ENCODE measurements at regions not wholly inside any gene's neighbourhood (a gene's known extent, or its start where the extent isn't known, plus 50 kb on each side); places are given as distances from the start of the nearest gene placed in this dataset.

DNA sequence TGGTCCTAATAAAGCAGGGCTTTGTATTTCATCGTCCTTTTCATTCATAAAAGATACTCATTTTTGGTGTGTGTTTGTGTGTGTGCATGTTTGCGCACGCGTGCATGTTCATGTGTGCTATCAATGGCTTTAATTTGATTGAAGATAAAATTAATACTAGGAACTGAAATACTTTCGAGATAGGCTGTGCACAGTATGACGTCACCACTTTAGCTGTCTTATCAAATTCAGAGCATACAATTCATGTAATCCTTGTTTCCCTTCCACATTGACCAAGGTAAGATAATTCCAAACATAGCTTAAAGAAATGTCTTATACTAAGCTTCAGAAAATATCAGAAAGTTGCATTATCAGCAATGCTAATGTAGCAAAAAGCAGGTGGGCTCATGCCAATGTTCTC lies 113.6 kb upstream of the CYYR1 start:
- intact Hi-C loops (cut with DNase I, micrococcal nuclease): no loop called here
- DNase-seq (no peak), ATAC-seq (no peak)
- Mint-ChIP-seq H3K4me1 (peaks cover 6% of the 10 kb centered on the region), H3K36me3 (ENCODE audit: low read depth) (no peaks in the 10 kb centered on the region), H3K9me3 (ENCODE audit: low read depth) (peaks cover 5% of the 10 kb centered on the region), H3K27me3 (peaks cover 5% of the 10 kb centered on the region), H3K27ac (no peak overlapping the region), H3K4me3 (no peak overlapping the region)
- POLR2A ChIA-PET: no interaction called here
- CTCF ChIA-PET: interaction anchor here (0.5 to 1.5 kb wide), 5 partner anchors 11 to 790 kb away, joined by 3 to 4 read pairs (median 3); no protein-coding TSS in a partner anchor

DNA sequence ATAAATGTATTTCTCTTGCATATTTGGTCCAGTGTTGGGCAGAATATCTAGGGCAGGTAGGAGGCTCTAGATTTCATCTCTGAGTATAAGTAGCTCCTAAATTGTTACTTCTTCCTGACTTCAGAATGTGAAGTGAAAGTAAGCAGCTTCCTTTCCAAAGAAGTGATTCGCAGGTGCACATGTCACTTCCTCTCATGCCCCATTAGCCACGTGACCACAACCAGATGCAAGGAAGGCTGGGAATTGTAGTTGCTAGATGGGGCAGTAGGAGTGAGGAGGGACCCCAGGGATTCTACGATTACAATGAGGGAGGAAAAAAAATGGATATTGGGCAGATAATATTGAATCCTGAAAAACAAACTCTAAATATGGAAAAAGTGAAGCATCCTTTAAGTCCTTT lies 113.2 kb upstream of the CYYR1 start:
- Mint-ChIP-seq H3K36me3 (ENCODE audit: low read depth) (no peaks in the 10 kb centered on the region), H3K4me3 (no peak overlapping the region), H3K9me3 (ENCODE audit: low read depth) (peaks cover 5% of the 10 kb centered on the region), H3K27ac (no peak overlapping the region), H3K4me1 (peaks cover 6% of the 10 kb centered on the region), H3K27me3 (peaks cover 5% of the 10 kb centered on the region)
- DNase-seq (peak; percentile 53), ATAC-seq (peak; percentile 89)
- ChIA-PET POLR2A (interaction anchor here (0.6 kb wide), 1 partner anchor 198 kb away, joined by 5 read pairs; no protein-coding TSS in a partner anchor), CTCF (interaction anchor here (0.5 to 1.5 kb wide), 4 partner anchors 32 to 790 kb away, joined by 3 to 4 read pairs (median 4); no protein-coding TSS in a partner anchor)
- intact Hi-C loops (cut with DNase I, micrococcal nuclease): no loop called here

DNA sequence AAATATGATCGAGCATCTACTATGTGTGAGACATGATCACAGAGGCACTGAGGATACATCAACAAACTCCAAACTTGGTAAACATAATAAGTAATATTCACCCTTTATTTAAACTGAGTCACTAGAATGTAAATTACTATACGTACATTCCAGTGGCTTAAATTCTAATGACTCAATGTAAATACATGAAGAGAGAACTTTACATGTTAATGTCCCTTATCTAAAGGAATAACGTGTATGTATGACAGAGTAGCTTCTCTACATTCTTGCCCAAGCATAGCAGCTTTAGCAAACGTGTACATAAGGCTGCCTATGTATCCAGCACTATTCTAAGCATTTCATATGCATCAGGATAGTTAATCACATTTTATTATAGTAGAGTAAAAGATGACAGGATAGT lies 111.8 kb upstream of the CYYR1 start:
- peaks cover 5% of the 10 kb centered on the region for H3K9me3 Mint-ChIP-seq (ENCODE audit: low read depth)
- intact Hi-C loops (cut with DNase I, micrococcal nuclease): no loop called here
- no peak overlapping the region for H3K4me3 Mint-ChIP-seq
- DNase-seq (no peak), ATAC-seq (no peak)
- H3K27ac Mint-ChIP-seq: no peak overlapping the region
- CTCF ChIA-PET: no interaction called here
- POLR2A ChIA-PET: no interaction called here
- no peaks in the 10 kb centered on the region for H3K36me3 Mint-ChIP-seq (ENCODE audit: low read depth)
- peaks cover 6% of the 10 kb centered on the region for H3K4me1 Mint-ChIP-seq
- peaks cover 5% of the 10 kb centered on the region for H3K27me3 Mint-ChIP-seq

DNA sequence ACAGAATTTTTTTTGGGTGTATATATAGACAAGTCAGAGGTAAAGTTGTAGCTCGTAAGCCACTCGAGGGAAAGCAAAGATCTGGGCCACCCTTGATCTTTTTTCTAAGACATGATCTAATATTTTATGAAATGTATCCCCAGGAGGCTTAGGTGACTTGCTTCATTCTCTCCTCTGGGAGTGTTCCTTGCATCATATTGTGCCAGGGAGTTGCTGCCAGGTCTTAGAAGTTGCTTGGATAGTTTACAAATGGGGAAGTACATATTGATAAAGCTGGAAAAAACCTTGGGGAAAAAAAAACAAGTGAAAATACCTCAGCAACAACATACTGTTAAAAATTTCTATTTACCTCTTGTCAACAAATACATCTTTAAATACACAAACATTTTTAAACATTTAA lies 110.9 kb upstream of the CYYR1 start:
- peaks cover 6% of the 10 kb centered on the region for H3K4me1 Mint-ChIP-seq
- intact Hi-C loops (cut with DNase I, micrococcal nuclease): no loop called here
- ATAC-seq: no peak

DNA sequence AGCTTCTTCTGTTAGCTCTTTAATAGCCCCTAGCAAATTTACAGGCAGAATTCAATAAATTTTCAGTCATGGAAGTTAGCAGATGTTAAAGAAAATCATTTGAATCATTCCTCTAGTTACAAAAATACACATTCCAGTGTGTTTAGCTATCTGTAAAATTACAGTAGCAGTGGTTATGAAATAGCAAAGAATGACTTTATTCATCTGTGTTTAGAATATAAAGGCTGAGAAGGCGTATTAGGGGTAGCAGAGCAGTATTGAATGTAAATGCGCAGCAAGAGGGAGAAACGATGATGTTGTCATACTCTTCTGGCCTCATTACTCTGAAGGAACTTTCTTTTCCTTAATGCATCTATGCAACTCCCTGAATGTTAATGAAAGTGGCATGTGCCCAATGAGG lies 106.2 kb upstream of the CYYR1 start:
- no peak for ATAC-seq
- ChIA-PET CTCF (interaction anchor here (1.4 kb wide), 1 partner anchor 34 kb away, joined by 4 read pairs; no protein-coding TSS in a partner anchor), POLR2A (no interaction called here)
- H3K36me3 Mint-ChIP-seq (ENCODE audit: low read depth): no peaks in the 10 kb centered on the region
- no peak overlapping the region for H3K27ac Mint-ChIP-seq
- intact Hi-C loops (cut with DNase I, micrococcal nuclease): no loop called here
- H3K4me3 Mint-ChIP-seq: no peak overlapping the region
- H3K27me3 Mint-ChIP-seq: peaks cover 4% of the 10 kb centered on the region
- no peak for DNase-seq
- no peaks in the 10 kb centered on the region for H3K9me3 Mint-ChIP-seq (ENCODE audit: low read depth)
- no peaks in the 10 kb centered on the region for H3K4me1 Mint-ChIP-seq

More for the DNA sequence above, 110.9 kb upstream of the CYYR1 start:
- no peak for DNase-seq
- Mint-ChIP-seq H3K4me3 (no peak overlapping the region), H3K36me3 (ENCODE audit: low read depth) (no peaks in the 10 kb centered on the region), H3K27me3 (peaks cover 5% of the 10 kb centered on the region), H3K27ac (no peak overlapping the region), H3K9me3 (ENCODE audit: low read depth) (peaks cover 5% of the 10 kb centered on the region)
- ChIA-PET CTCF (no interaction called here), POLR2A (no interaction called here)

DNA sequence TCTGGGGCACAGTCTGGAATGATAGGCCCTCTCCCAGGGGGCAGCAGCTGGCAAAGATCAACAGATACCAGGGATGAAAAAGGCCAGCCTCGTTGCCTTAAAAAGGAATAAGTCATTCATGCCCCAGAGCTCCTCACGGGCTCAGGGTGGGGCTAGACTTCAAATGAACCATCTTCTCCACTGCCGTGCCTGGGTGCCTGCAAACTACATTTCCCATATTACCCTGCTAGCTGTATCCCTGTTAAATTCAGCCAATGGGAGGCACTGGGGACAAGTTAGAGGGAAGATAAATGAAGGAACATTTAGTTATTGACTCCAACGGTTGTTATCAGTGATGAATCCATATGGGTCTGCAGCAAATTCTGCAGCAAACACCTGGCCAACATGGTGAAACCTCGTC lies 101.2 kb upstream of the CYYR1 start:
- ATAC-seq (no peak), DNase-seq (no peak)
- no peaks in the 10 kb centered on the region for H3K4me1 Mint-ChIP-seq
- H3K36me3 Mint-ChIP-seq (ENCODE audit: low read depth): no peaks in the 10 kb centered on the region
- intact Hi-C loops (cut with DNase I, micrococcal nuclease): no loop called here
- peaks cover 2% of the 10 kb centered on the region for H3K27me3 Mint-ChIP-seq
- CTCF ChIA-PET: interaction anchor here (0.6 kb wide), 1 partner anchor 26 kb away, joined by 3 read pairs; no protein-coding TSS in a partner anchor
- H3K4me3 Mint-ChIP-seq: no peak overlapping the region
- POLR2A ChIA-PET: interaction anchor here (0.7 kb wide), 1 partner anchor 77 kb away, joined by 3 read pairs; no protein-coding TSS in a partner anchor
- no peaks in the 10 kb centered on the region for H3K9me3 Mint-ChIP-seq (ENCODE audit: low read depth)
- no peak overlapping the region for H3K27ac Mint-ChIP-seq

DNA sequence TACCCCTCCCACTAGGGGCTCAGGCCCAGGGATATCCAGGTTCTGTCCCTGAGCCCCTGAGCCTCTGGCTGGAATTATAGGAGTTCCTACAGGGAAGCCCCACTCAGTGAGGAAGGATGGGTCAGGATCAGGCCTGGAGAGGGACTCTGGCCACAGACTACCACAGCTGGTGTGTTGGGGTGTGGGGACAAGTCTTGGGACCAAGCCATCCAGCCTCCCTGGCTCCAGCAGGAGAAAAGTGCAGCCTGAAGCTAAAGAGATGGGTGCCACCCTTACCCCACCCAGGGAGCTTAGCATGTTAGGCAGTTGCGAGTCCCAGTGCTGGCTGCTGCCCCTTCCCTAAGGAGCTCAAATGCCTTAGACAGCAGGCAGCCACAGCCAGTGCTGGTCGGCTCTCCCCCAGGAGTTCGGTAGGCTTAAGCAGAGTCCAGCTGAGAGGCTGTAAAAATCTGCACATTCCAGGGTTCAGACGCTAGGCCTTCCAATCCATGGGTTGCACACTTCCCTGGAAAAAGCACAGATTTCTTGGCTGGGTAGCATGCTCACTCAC lies 96.2 kb upstream of the CYYR1 start:
- DNase-seq (no peak), ATAC-seq (no peak)
- Mint-ChIP-seq H3K9me3 (ENCODE audit: low read depth) (peaks cover 9% of the 10 kb centered on the region), H3K36me3 (ENCODE audit: low read depth) (no peaks in the 10 kb centered on the region), H3K4me3 (no peak overlapping the region), H3K4me1 (no peaks in the 10 kb centered on the region), H3K27me3 (peaks cover 9% of the 10 kb centered on the region), H3K27ac (no peak overlapping the region)
- ChIA-PET CTCF (no interaction called here), POLR2A (no interaction called here)
- intact Hi-C loops (cut with DNase I, micrococcal nuclease): no loop called here

DNA sequence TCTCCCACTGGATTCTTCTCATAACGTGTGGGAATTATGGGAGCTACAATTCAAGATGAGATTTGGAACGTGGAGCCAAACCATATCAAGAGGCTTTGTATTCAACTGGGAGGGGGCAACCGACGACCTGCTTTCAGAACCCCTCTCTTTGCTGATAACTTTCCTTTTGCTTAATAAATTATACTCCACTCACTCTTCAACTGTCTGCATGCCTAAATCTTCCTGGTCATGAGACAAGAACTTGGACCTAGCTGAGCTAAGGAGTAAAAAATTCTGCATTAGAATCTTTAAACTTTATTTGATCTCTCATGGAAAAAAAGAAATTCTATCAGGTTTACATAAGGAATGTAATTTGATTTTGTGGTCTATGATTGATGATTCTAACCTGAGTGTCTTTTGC lies 86.7 kb upstream of the CYYR1 start:
- no peaks in the 10 kb centered on the region for H3K36me3 Mint-ChIP-seq (ENCODE audit: low read depth)
- no peak overlapping the region for H3K4me3 Mint-ChIP-seq
- no peaks in the 10 kb centered on the region for H3K4me1 Mint-ChIP-seq
- DNase-seq (no peak), ATAC-seq (no peak)
- peaks cover 3% of the 10 kb centered on the region for H3K9me3 Mint-ChIP-seq (ENCODE audit: low read depth)
- ChIA-PET CTCF (no interaction called here), POLR2A (no interaction called here)
- H3K27ac Mint-ChIP-seq: no peak overlapping the region
- peaks cover 3% of the 10 kb centered on the region for H3K27me3 Mint-ChIP-seq
- intact Hi-C loops (cut with DNase I, micrococcal nuclease): no loop called here

DNA sequence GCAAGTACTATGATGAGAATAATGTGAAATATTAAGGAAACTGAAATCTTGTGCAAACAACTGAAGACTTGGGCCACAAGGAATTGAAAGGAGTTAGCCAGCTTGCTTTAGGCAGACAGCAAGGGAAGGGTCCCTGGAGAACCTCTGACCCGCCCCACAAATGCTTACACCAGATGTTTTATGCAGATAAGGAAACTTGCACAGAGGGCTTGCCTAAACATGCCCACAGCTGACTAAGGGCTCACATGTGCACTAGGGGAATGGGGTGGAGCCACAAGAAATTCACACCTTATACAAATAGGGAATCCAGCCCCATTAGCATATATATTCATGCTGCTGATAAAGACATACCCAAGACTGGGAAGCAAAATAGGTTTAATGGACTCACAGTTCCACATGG lies 86.1 kb upstream of the CYYR1 start:
- Mint-ChIP-seq H3K27me3 (peaks cover 3% of the 10 kb centered on the region), H3K27ac (no peak overlapping the region), H3K4me3 (no peak overlapping the region), H3K4me1 (no peaks in the 10 kb centered on the region), H3K9me3 (ENCODE audit: low read depth) (peaks cover 3% of the 10 kb centered on the region), H3K36me3 (ENCODE audit: low read depth) (no peaks in the 10 kb centered on the region)
- POLR2A ChIA-PET: no interaction called here
- CTCF ChIA-PET: no interaction called here
- intact Hi-C loops (cut with DNase I, micrococcal nuclease): no loop called here
- ATAC-seq (no peak), DNase-seq (no peak)

DNA sequence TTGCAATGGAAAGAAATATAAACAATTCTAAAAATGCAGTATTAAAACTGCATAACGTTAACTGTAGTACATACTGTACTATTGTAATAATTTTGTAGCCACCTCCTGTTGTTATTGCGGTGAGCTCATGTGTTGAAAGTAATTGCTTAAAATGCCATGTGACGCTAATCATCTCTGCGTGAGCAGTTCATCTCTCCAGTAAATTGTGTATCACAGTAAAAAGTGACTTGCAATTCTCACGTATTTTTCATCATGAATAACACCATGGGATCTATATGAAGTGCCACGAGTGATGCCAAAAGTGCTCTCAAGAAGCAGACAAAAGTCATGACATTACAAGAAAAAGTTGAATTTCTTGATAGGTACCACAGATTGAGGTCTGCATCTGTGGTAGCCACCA lies 82.4 kb upstream of the CYYR1 start:
- Mint-ChIP-seq H3K9me3 (ENCODE audit: low read depth) (peaks cover 3% of the 10 kb centered on the region), H3K27ac (no peak overlapping the region), H3K36me3 (ENCODE audit: low read depth) (no peaks in the 10 kb centered on the region), H3K27me3 (peaks cover 3% of the 10 kb centered on the region), H3K4me1 (no peaks in the 10 kb centered on the region), H3K4me3 (no peak overlapping the region)
- ChIA-PET POLR2A (no interaction called here), CTCF (interaction anchor here (0.6 kb wide), 1 partner anchor 1423 kb away, joined by 3 read pairs; no protein-coding TSS in a partner anchor)
- DNase-seq (no peak), ATAC-seq (no peak)
- intact Hi-C loops (cut with DNase I, micrococcal nuclease): no loop called here

DNA sequence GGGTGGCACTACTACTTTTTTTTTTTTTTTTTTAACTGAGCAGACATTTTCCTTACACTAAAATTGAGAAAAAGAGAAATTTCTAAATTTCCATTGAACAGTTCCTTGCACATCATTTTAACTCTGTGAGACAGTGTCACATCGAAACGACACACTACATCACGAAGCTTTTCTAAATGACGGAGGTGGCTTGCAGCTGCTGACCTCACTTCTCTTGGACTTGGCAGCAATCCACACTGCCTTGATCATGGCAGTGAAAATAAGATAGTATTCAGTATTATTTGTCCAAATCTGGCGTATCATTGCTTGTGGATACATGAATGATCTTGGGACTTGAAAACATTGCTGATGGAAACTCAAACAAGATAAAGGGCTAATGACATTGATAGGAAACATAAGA lies 80.3 kb upstream of the CYYR1 start:
- Mint-ChIP-seq H3K27me3 (no peaks in the 10 kb centered on the region), H3K4me3 (no peak overlapping the region), H3K4me1 (no peaks in the 10 kb centered on the region), H3K9me3 (ENCODE audit: low read depth) (no peaks in the 10 kb centered on the region), H3K36me3 (ENCODE audit: low read depth) (no peaks in the 10 kb centered on the region), H3K27ac (no peak overlapping the region)
- POLR2A ChIA-PET: interaction anchor here (0.7 kb wide), 1 partner anchor 485 kb away, joined by 4 read pairs; no protein-coding TSS in a partner anchor
- intact Hi-C loops (cut with DNase I, micrococcal nuclease): no loop called here
- CTCF ChIA-PET: no interaction called here
- ATAC-seq (no peak), DNase-seq (no peak)

DNA sequence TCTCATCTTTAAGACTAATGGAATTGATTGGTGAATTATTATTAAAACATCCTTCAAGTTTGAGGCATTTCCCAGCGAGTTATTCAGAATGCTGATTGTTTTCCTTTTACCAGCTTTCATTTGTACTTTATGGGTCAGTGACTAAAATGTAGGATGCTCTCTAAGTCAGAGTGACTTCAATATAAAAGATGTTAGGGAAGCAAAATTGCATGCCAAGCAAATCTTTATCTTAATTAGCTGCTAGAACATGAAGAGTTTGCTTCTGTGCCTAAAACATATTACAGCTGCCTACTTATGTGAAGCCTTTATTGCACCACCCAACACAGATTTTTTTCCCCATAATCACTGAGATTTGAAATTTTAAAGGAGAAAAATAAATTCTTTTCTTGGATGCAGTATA lies 79.8 kb upstream of the CYYR1 start:
- Mint-ChIP-seq H3K36me3 (ENCODE audit: low read depth) (no peaks in the 10 kb centered on the region), H3K27ac (no peak overlapping the region), H3K9me3 (ENCODE audit: low read depth) (no peaks in the 10 kb centered on the region), H3K4me3 (no peak overlapping the region), H3K4me1 (no peaks in the 10 kb centered on the region), H3K27me3 (no peaks in the 10 kb centered on the region)
- ChIA-PET POLR2A (interaction anchor here (0.6 to 0.7 kb wide), 2 partner anchors 62 to 484 kb away, joined by 3 to 4 read pairs; no protein-coding TSS in a partner anchor), CTCF (no interaction called here)
- intact Hi-C loops (cut with DNase I, micrococcal nuclease): no loop called here
- ATAC-seq: no peak
- no peak for DNase-seq

All from activated CD4-positive, alpha-beta T cell treated with anti-CD3 and anti-CD28 coated beads for 36 hours (primary cell).